SK-N-SH (cell line): ENCODE measurements at regions not wholly inside any gene's neighbourhood (a gene's known extent, or its start where the extent isn't known, plus 50 kb on each side); places are given as distances from the start of the nearest gene placed in this dataset.

Source experiments
- CTCF ChIA-PET: fragments of 300-600, 350-600 bp; formaldehyde crosslinking; extraction: SDS; loops from one replicate; lab custom pipeline; 2021; lab: Yijun Ruan, JAX
- POLR2A ChIA-PET: fragments of 350-600 bp; sonication (Branson Sonifier 250); formaldehyde crosslinking; extraction: SDS; loops from one replicate; lab custom pipeline; 2020; ENCODE audit warnings: antibody characterized with exemption, inconsistent platforms; lab: Yijun Ruan, JAX
- DNase-seq: peaks from one replicate; pipeline ENCODE4 v3.0.0; 2012
- H2AFZ ChIP-seq: fragments of 200-600 bp; sonication (generic); 2 replicates; pipeline ENCODE4 v1.8.1; 2016; ENCODE audit warnings: antibody characterized with exemption, mild to moderate bottlenecking, low read depth
- H3F3A ChIP-seq: fragments of 200-600 bp; sonication (generic); replicated peaks from 2 replicates; pipeline ENCODE3; 2016; ENCODE audit warnings: antibody characterized with exemption, mild to moderate bottlenecking; ENCODE audit not compliant: insufficient read depth
- H3K27ac ChIP-seq, 2 experiments: fragments of 200-500 bp in 1 of 2; fragments of 200-600 bp in 1 of 2; sonication (Bioruptor generic) in 1 of 2; sonication (generic), shearing (Covaris generic) in 1 of 2; 2 replicates each; pipeline versions ENCODE4 v1.5.1 to v1.6.1; 2014 to 2016; ENCODE audit warnings: low read depth in 2 of 2, inconsistent platforms in 1 of 2, low read length in 1 of 2, mild to moderate bottlenecking in 1 of 2, mixed read lengths in 1 of 2
- H3K27me3 ChIP-seq: fragments of 200-600 bp; sonication (generic), shearing (Covaris generic); 2 replicates; pipeline ENCODE4 v1.6.1; 2016; ENCODE audit warnings: mixed run types; ENCODE audit not compliant: insufficient read depth
- H3K36me3 ChIP-seq, 2 experiments: fragments of 200-500 bp in 1 of 2; fragments of 200-600 bp in 1 of 2; sonication (Bioruptor generic) in 1 of 2; sonication (generic) in 1 of 2; replicated peaks in 1 of 2; 2 replicates each; pipeline versions ENCODE3 to v1.5.1; 2014 to 2016; ENCODE audit warnings: low read length in 1 of 2, mild to moderate bottlenecking in 1 of 2; ENCODE audit not compliant: insufficient read depth in 2 of 2, control insufficient read depth in 1 of 2
- H3K4me1 ChIP-seq, 2 experiments: fragments of 200-500 bp in 1 of 2; fragments of 200-600 bp in 1 of 2; sonication (Bioruptor generic) in 1 of 2; sonication (generic), shearing (Covaris generic) in 1 of 2; 2 replicates each; pipeline versions ENCODE4 v1.5.1 to v1.6.1; 2014 to 2016; ENCODE audit warnings: low read depth in 1 of 2, low read length in 1 of 2, mixed run types in 1 of 2; ENCODE audit not compliant: insufficient read depth in 2 of 2, control insufficient read depth in 1 of 2
- H3K4me2 ChIP-seq: fragments of 200-600 bp; sonication (generic), shearing (Covaris generic); 2 replicates; pipeline ENCODE4 v1.6.1; 2017; ENCODE audit warnings: mixed run types
- H3K4me3 ChIP-seq, 2 experiments: fragments of 200-500 bp in 1 of 2; fragments of 200-600 bp in 1 of 2; sonication (Bioruptor generic) in 1 of 2; sonication (generic), shearing (Covaris generic) in 1 of 2; 2 replicates each; pipeline versions ENCODE4 v1.5.1 to v1.8.1; 2014 to 2016; ENCODE audit warnings: low read depth in 2 of 2, inconsistent platforms in 1 of 2, low read length in 1 of 2, mild to moderate bottlenecking in 1 of 2, mixed read lengths in 1 of 2, moderate library complexity in 1 of 2
- H3K79me2 ChIP-seq: fragments of 200-600 bp; sonication (generic); 2 replicates; pipeline ENCODE4 v1.8.1; 2017; ENCODE audit warnings: mild to moderate bottlenecking; ENCODE audit not compliant: insufficient read depth
- H3K9ac ChIP-seq: fragments of 200-600 bp; sonication (generic); 2 replicates; pipeline ENCODE4 v1.6.1; 2017; ENCODE audit warnings: mixed run types
- H3K9me2 ChIP-seq: fragments of 200-600 bp; sonication (generic); 2 replicates; pipeline ENCODE4 v1.6.1; 2017; ENCODE audit warnings: mixed run types
- H3K9me3 ChIP-seq: fragments of 200-600 bp; sonication (generic); 2 replicates; pipeline ENCODE4 v1.6.1; 2017; ENCODE audit warnings: mixed run types, mild to moderate bottlenecking, moderate library complexity
- H4K20me1 ChIP-seq: fragments of 200-600 bp; sonication (generic); 2 replicates; pipeline ENCODE4 v1.6.1; 2017; ENCODE audit warnings: mild to moderate bottlenecking, mixed run types; ENCODE audit not compliant: insufficient read depth
- CHD2 ChIP-seq: fragments of 150-350 bp; IDR thresholded peaks from 2 replicates; pipeline ENCODE4 v1.6.1; 2018; ENCODE audit warnings: low read length; ENCODE audit not compliant: partially characterized antibody
- EZH2phosphoT487 ChIP-seq: fragments of 200-600 bp; sonication (generic); IDR thresholded peaks from 2 replicates; pipeline ENCODE4 v1.6.1; 2017; ENCODE audit warnings: low read depth, mixed run types, mild to moderate bottlenecking, antibody characterized with exemption, moderate library complexity, borderline replicate concordance
- FOXJ3 ChIP-seq: sonication (generic); formaldehyde crosslinking; IDR thresholded peaks from 2 replicates; pipeline ENCODE4 v1.5.1; 2020; ENCODE audit warnings: mild to moderate bottlenecking, missing genetic modification reagents
- GABPA ChIP-seq: IDR thresholded peaks from 2 replicates; pipeline ENCODE4 v1.4.0; 2012; ENCODE audit warnings: low read depth, mild to moderate bottlenecking
- MEF2A ChIP-seq: IDR thresholded peaks from 2 replicates; pipeline ENCODE4 v1.4.0; 2012; ENCODE audit warnings: low read depth, borderline replicate concordance
- POLR2AphosphoS5 ChIP-seq: IDR thresholded peaks from 2 replicates; pipeline ENCODE4 v1.6.1; 2012; ENCODE audit warnings: low read depth, low read length
- RAD21 ChIP-seq: IDR thresholded peaks from 2 replicates; pipeline ENCODE4 v1.6.1; 2012; ENCODE audit warnings: mild to moderate bottlenecking, low read length
- RFX5 ChIP-seq: IDR thresholded peaks from 2 replicates; pipeline ENCODE4 v1.6.1; 2012; ENCODE audit warnings: mild to moderate bottlenecking, improper control_type of control experiment, low read length
- RXRA ChIP-seq: IDR thresholded peaks from 2 replicates; pipeline ENCODE4 v1.4.0; 2012; ENCODE audit warnings: low read depth, mild to moderate bottlenecking, borderline replicate concordance
- TEAD4 ChIP-seq: IDR thresholded peaks from 2 replicates; pipeline ENCODE4 v1.4.0; 2012; ENCODE audit warnings: mild to moderate bottlenecking, borderline replicate concordance; ENCODE audit not compliant: insufficient read depth
- WGBS: methylation state at CpG from one replicate; pipeline ENCODE4 v1.1.6; 2017; ENCODE audit warnings: low lambda C conversion rate; 5-methylcytosine and 5-hydroxymethylcytosine counted together
- TF ChIP-seq, protein P1 (sequence below): IDR thresholded peaks from 2 replicates; pipeline ENCODE4; 2012
- TF ChIP-seq, protein P2 (sequence below): fragments of 150-350 bp; IDR thresholded peaks from 2 replicates; pipeline ENCODE4 v1.6.1; 2017; ENCODE audit warnings: antibody characterized with exemption, low read length, low read depth, borderline replicate concordance
- TF ChIP-seq, protein P3 (sequence below): IDR thresholded peaks from 2 replicates; pipeline ENCODE4 v1.4.0; 2012; ENCODE audit warnings: low read depth, borderline replicate concordance

DNA sequence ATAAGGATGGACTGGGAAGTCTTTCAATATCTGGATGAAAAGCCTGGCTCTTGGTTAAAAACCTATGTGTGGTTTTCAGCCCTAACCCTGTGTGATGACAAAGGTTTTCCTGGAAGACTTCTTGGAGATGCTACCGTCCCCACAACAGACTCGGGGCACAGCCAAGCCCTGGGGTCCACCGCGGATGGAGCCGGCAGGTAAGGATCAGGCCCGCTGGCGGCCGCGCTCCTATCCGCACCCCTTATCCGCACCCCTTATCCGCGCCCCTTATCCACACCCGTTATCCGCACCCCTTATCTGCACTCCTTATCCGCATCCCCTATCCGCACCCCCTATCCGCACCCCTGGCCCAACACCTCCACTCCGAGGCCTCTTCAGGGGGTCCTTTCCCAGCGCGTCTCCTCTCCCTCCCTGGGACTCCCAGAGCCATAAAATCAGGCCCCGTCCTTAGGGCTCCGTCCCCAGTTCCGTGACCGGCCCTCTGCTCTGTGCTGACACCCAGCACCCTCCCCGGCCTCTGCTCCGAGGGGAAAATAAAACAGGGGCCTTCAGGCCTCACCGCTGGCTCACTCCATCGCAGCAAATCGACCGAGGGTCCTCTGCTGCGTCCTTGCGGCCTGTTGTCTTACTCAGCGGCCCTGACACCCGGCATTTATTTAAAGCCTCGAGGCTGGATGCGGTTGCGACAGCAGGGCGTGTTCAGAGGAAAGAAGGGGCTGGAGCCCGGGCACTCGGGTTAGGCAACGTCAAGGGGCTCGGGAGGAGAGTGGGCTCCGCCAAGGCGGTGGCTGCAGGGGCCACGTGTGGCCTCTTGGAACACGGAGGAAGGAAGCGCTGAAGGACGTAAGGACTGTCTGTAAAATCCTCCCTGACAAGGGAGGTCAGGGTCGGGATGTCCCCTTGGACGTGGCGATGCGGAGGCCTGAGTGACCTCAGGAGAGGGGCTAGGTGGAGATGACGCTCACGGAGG is 215.1 kb upstream of the ADARB2 start:
- Histone ChIP-seq H2AFZ (no peak overlapping the region), H3K79me2 (no peaks in the 10 kb centered on the region), H3K4me1 (no peaks in the 10 kb centered on the region; a peak in 1 of 4 replicates), H3K9me3 (no peaks in the 10 kb centered on the region), H3K4me2 (no peak overlapping the region), H4K20me1 (no peaks in the 10 kb centered on the region), H3K36me3 (no peaks in the 10 kb centered on the region), H3F3A (no peaks in the 10 kb centered on the region), H3K9me2 (no peaks in the 10 kb centered on the region), H3K27ac (no peak overlapping the region), H3K9ac (no peak overlapping the region), H3K4me3 (no peak overlapping the region), H3K27me3 (no peaks in the 10 kb centered on the region)
- ChIA-PET POLR2A (no interaction called here), CTCF (no interaction called here)
- WGBS: 72% methylated on average over 48 of the region's 55 CpGs
- no peak for DNase-seq
- TF ChIP-seq, protein P1, sequence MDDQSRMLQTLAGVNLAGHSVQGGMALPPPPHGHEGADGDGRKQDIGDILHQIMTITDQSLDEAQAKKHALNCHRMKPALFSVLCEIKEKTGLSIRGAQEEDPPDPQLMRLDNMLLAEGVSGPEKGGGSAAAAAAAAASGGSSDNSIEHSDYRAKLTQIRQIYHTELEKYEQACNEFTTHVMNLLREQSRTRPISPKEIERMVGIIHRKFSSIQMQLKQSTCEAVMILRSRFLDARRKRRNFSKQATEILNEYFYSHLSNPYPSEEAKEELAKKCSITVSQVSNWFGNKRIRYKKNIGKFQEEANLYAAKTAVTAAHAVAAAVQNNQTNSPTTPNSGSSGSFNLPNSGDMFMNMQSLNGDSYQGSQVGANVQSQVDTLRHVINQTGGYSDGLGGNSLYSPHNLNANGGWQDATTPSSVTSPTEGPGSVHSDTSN: no peak
- TF ChIP-seq RFX5 (no peak), MEF2A (no peak), EZH2phosphoT487 (no peak), RAD21 (no peak), GABPA (no peak), FOXJ3 (CRISPR knock-in tag) (no peak), POLR2AphosphoS5 (no peak), CHD2 (no peak), TEAD4 (no peak), RXRA (no peak)
- TF ChIP-seq, protein P2, sequence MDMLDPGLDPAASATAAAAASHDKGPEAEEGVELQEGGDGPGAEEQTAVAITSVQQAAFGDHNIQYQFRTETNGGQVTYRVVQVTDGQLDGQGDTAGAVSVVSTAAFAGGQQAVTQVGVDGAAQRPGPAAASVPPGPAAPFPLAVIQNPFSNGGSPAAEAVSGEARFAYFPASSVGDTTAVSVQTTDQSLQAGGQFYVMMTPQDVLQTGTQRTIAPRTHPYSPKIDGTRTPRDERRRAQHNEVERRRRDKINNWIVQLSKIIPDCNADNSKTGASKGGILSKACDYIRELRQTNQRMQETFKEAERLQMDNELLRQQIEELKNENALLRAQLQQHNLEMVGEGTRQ: no peak
- TF ChIP-seq, protein P3, sequence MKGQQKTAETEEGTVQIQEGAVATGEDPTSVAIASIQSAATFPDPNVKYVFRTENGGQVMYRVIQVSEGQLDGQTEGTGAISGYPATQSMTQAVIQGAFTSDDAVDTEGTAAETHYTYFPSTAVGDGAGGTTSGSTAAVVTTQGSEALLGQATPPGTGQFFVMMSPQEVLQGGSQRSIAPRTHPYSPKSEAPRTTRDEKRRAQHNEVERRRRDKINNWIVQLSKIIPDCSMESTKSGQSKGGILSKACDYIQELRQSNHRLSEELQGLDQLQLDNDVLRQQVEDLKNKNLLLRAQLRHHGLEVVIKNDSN: no peak
